Keratinocyte (primary cell): ENCODE measurements at regions not wholly inside any gene's neighbourhood (a gene's known extent, or its start where the extent isn't known, plus 50 kb on each side); places are given as distances from the start of the nearest gene placed in this dataset.

Experiments used
- EZH2 ChIP-seq: IDR thresholded peaks from one replicate; pipeline ENCODE4 v1.6.1; 2012; ENCODE audit warnings: inconsistent platforms, mild to moderate bottlenecking, low read length, moderate library complexity
- TF ChIP-seq, protein P1 (sequence below), 3 experiments: IDR thresholded peaks in 1 of 3; conservative IDR thresholded peaks in 1 of 3; optimal IDR thresholded peaks in 1 of 3; 2 replicates in 2 of 3; 3 replicates in 1 of 3; pipeline versions ENCODE3 to v1.5.1; 2011; ENCODE audit warnings: low read length in 3 of 3, mild to moderate bottlenecking in 3 of 3, moderate library complexity in 2 of 3, control low read depth in 1 of 3, inconsistent platforms in 1 of 3; ENCODE audit not compliant: insufficient read depth in 2 of 3; ENCODE audit errors: extremely low read depth in 1 of 3

DNA sequence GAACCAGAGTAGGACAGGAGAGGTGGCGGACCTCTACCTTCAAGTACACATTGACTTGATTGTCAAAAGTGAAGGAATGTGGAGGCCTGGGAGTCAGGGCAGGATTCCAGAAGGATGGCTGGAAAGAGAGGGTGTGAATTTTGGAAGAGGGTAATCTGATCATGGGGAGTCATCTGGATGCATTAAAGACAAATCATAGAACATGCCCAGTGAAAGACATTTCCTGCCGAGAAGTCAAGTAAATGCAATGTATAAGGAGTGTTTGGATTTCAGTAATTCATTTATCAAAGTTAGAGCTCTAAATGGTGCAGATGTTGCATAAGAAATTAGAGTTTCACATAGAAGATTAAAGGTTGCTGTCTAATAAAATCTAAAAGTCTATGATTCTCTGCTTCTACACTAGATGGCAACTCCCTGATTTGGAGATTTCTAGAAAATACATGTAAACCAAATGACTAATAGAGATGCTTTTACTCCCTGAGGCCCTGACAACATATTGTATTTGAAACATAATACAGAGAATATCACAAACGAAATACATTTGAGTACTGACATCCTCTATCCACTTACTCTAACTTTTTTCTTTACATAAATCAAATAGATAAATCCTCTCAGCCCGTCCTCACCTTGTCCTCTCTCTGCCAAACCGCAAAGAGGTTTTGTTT, 91.3 kb downstream of the KCNA5 start:
- TF ChIP-seq, protein P1, sequence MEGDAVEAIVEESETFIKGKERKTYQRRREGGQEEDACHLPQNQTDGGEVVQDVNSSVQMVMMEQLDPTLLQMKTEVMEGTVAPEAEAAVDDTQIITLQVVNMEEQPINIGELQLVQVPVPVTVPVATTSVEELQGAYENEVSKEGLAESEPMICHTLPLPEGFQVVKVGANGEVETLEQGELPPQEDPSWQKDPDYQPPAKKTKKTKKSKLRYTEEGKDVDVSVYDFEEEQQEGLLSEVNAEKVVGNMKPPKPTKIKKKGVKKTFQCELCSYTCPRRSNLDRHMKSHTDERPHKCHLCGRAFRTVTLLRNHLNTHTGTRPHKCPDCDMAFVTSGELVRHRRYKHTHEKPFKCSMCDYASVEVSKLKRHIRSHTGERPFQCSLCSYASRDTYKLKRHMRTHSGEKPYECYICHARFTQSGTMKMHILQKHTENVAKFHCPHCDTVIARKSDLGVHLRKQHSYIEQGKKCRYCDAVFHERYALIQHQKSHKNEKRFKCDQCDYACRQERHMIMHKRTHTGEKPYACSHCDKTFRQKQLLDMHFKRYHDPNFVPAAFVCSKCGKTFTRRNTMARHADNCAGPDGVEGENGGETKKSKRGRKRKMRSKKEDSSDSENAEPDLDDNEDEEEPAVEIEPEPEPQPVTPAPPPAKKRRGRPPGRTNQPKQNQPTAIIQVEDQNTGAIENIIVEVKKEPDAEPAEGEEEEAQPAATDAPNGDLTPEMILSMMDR (optimal IDR thresholded peaks at IDR 0.05 in 1 of 3, IDR thresholded peaks at IDR 0.05 in 1 of 3, conservative IDR thresholded peaks at IDR 0.05 in 1 of 3; ENCODE audit: extremely low read depth in 1 of 3, insufficient read depth in 2 of 3, low read length in 3 of 3) = no peak
- TF ChIP-seq EZH2 = no peak
